HCT116 (cell line): ENCODE measurements at regions not wholly inside any gene's neighbourhood (a gene's known extent, or its start where the extent isn't known, plus 50 kb on each side); places are given as distances from the start of the nearest gene placed in this dataset.

ENCODE experiments used
- ATAC-seq: fragments of 200-7000 bp; cut with Tn5 transposase; 2 replicates; pipeline ENCODE4 v1.9.1; 2020; ENCODE audit warnings: mild to moderate bottlenecking, moderate library complexity
- BruUV-seq: library from RNA; stranded (reverse); fragments of 400-500 nt; replicated peaks from 2 replicates; lab custom pipeline; 2021; lab: Mats Ljungman, UMichigan
- CTCF ChIA-PET: fragments of 300-600 bp; sonication (Branson Sonifier 250); formaldehyde crosslinking; loops from one replicate; lab custom pipeline; 2021; ENCODE audit warnings: antibody characterized with exemption; lab: Charles Lee
- POLR2A ChIA-PET: fragments of 300-600, 350-600 bp; sonication (Branson Sonifier 250); formaldehyde crosslinking; loops from one replicate; lab custom pipeline; 2021; ENCODE audit warnings: antibody characterized with exemption; lab: Charles Lee
- RAD21 ChIA-PET, 2 experiments: fragments of 300-600 bp; sonication (Branson Sonifier 250); formaldehyde crosslinking; loops; one replicate each; lab custom pipeline; 2023; ENCODE audit warnings: low total read pairs in 2 of 2; ENCODE audit not compliant: uncharacterized antibody in 2 of 2, unreplicated experiment in 2 of 2, low non-redundant PET in 1 of 2; lab: Charles Lee
- DNase-seq: peaks from one replicate; pipeline ENCODE4 v3.0.0-alpha.2; 2010; ENCODE audit warnings: low read depth, low spot score
- H2AFZ ChIP-seq: fragments of 200-600 bp; shearing (Covaris generic), sonication (generic); 2 replicates; pipeline ENCODE4 v1.6.1; 2017; ENCODE audit warnings: low read depth, mixed run types, mixed read lengths, antibody characterized with exemption, low read length; ENCODE audit not compliant: poor library complexity, severe bottlenecking
- H3K27ac ChIP-seq: 2 replicates; pipeline ENCODE4 v1.5.1; 2012; ENCODE audit warnings: low read depth, low read length
- H3K27me3 ChIP-seq: fragments of 200-600 bp; sonication (generic); 2 replicates; pipeline ENCODE4 v1.6.1; 2016; ENCODE audit warnings: mixed run types, low read length, mixed read lengths; ENCODE audit not compliant: insufficient read depth
- H3K36me3 ChIP-seq, 2 experiments: fragments of 200-500 bp in 1 of 2; fragments of 200-600 bp in 1 of 2; sonication (Bioruptor generic) in 1 of 2; sonication (generic) in 1 of 2; 2 replicates each; pipeline versions ENCODE4 v1.5.1 to v1.6.1; 2014 to 2016; ENCODE audit warnings: low read length in 2 of 2, inconsistent platforms in 1 of 2, mixed read lengths in 1 of 2, mixed run types in 1 of 2; ENCODE audit not compliant: insufficient read depth in 2 of 2, control insufficient read depth in 1 of 2
- H3K4me1 ChIP-seq, 2 experiments: fragments of 200-600 bp in 1 of 2; sonication (generic) in 1 of 2; 2 replicates each; pipeline versions ENCODE4 v1.5.1 to v1.6.1; 2012 to 2017; ENCODE audit warnings: low read length in 2 of 2, inconsistent platforms in 1 of 2, mild to moderate bottlenecking in 1 of 2, mixed read lengths in 1 of 2, mixed run types in 1 of 2, moderate library complexity in 1 of 2; ENCODE audit not compliant: insufficient read depth in 2 of 2, control insufficient read depth in 1 of 2
- H3K4me2 ChIP-seq: fragments of 200-600 bp; sonication (generic); 2 replicates; pipeline ENCODE4 v1.6.1; 2017; ENCODE audit warnings: mixed run types, low read length, mixed read lengths
- H3K4me3 ChIP-seq, 2 experiments: fragments of 200-600 bp in 1 of 2; sonication (generic) in 1 of 2; replicated peaks in 1 of 2; 2 replicates each; pipeline ENCODE4 v1.5.1; 2011 to 2016; ENCODE audit warnings: low read length in 2 of 2, control low read depth in 1 of 2, low read depth in 1 of 2, mild to moderate bottlenecking in 1 of 2, mixed read lengths in 1 of 2, mixed run types in 1 of 2
- H3K79me2 ChIP-seq: fragments of 200-600 bp; sonication (generic); 2 replicates; pipeline ENCODE4 v1.6.1; 2017; ENCODE audit warnings: mild to moderate bottlenecking, mixed run types, low read length, moderate library complexity, mixed read lengths; ENCODE audit not compliant: insufficient read depth
- H3K9ac ChIP-seq: fragments of 200-600 bp; sonication (generic); 2 replicates; pipeline ENCODE4 v1.6.1; 2016; ENCODE audit warnings: low read length, mixed read lengths
- H3K9me2 ChIP-seq: fragments of 200-600 bp; sonication (generic), shearing (Covaris generic); 2 replicates; pipeline ENCODE4 v1.6.1; 2017; ENCODE audit warnings: mixed run types, mild to moderate bottlenecking, moderate library complexity; ENCODE audit not compliant: insufficient read depth
- H3K9me3 ChIP-seq, 2 experiments: fragments of 200-500 bp in 1 of 2; fragments of 200-600 bp in 1 of 2; sonication (Bioruptor generic) in 1 of 2; sonication (generic) in 1 of 2; 2 replicates each; pipeline ENCODE4 v1.6.1; 2014 to 2017; ENCODE audit warnings: low read length in 2 of 2, mixed read lengths in 2 of 2, inconsistent platforms in 1 of 2, low read depth in 1 of 2, mild to moderate bottlenecking in 1 of 2, mixed run types in 1 of 2, moderate library complexity in 1 of 2; ENCODE audit not compliant: control insufficient read depth in 1 of 2, insufficient read depth in 1 of 2
- H4K20me1 ChIP-seq: fragments of 200-600 bp; sonication (generic), shearing (Covaris generic); 2 replicates; pipeline ENCODE4 v1.6.1; 2017; ENCODE audit warnings: mixed run types, mild to moderate bottlenecking, moderate library complexity; ENCODE audit not compliant: insufficient read depth
- CBX3 ChIP-seq: IDR thresholded peaks from 2 replicates; pipeline ENCODE4 v1.6.1; 2012; ENCODE audit warnings: low read depth
- CEBPB ChIP-seq: IDR thresholded peaks from 2 replicates; pipeline ENCODE4 v1.6.1; 2012; ENCODE audit warnings: low read depth
- EGR1 ChIP-seq: IDR thresholded peaks from 2 replicates; pipeline ENCODE4 v1.6.1; 2012; ENCODE audit warnings: low read depth
- POLR2A ChIP-seq: IDR thresholded peaks from 2 replicates; pipeline ENCODE4 v1.7.0; 2011; ENCODE audit warnings: borderline replicate concordance; ENCODE audit not compliant: insufficient read depth, insufficient read length; ENCODE audit errors: extremely low read depth
- RAD21 ChIP-seq: IDR thresholded peaks from 2 replicates; pipeline ENCODE4 v1.6.1; 2012; ENCODE audit warnings: low read depth, mild to moderate bottlenecking
- SRF ChIP-seq: IDR thresholded peaks from 2 replicates; pipeline ENCODE4 v1.6.1; 2012; ENCODE audit warnings: low read depth
- intact Hi-C: fragments of 100-400 bp; cut with micrococcal nuclease; formaldehyde crosslinking; loops from 2 replicates; pipeline ENCODE4 v1.10.0; 2022
- TF ChIP-seq, protein P1 (sequence below): IDR thresholded peaks from 2 replicates; pipeline ENCODE4 v1.6.1; 2011; ENCODE audit warnings: mild to moderate bottlenecking, low read length, moderate library complexity; ENCODE audit not compliant: insufficient replicate concordance; ENCODE audit errors: extremely low read depth

DNA sequence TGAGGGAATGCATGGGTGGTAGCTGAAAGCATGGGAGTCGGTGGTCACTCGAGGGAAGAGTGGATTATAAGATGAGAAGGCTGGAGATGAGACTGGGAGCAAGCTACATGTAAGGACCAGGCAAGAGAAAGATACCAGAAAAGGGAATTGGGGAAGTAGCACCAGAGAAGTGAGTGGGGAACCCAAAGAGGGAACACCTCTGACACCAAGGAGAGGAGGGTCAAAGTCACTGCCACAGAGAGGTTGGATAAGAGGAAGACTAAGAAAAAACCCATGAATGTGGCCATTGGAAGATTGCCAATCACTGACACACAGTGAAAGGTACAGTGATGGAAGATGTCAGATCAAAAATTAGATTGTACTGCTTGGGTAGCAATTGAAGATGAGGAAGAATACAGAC, 473.9 kb downstream of the BCL11A start:
- Histone ChIP-seq H4K20me1 (no peaks in the 10 kb centered on the region), H3K79me2 (no peaks in the 10 kb centered on the region)
- BruUV-seq = no TSS peak
- intact Hi-C loops = no loop called here
- no peak for TF ChIP-seq RAD21
- no peak for TF ChIP-seq EGR1
- TF ChIP-seq CEBPB = no peak
- no peak for TF ChIP-seq CBX3
- no peak for TF ChIP-seq POLR2A
- no peak for TF ChIP-seq SRF
- TF ChIP-seq, all 23 proteins: peak for 0
- Histone ChIP-seq H3K27me3 (no peaks in the 10 kb centered on the region), H3K9ac (no peak overlapping the region), H2AFZ (no peak overlapping the region), H3K4me3 (no peak overlapping the region), H3K27ac (no peak overlapping the region), H3K36me3 (no peaks in the 10 kb centered on the region), H3K9me3 (no peaks in the 10 kb centered on the region), H3K4me1 (no peaks in the 10 kb centered on the region), H3K9me2 (no peaks in the 10 kb centered on the region), H3K4me2 (no peak overlapping the region)
- RAD21 ChIA-PET = no interaction called here
- POLR2A ChIA-PET = no interaction called here
- DNase-seq (no peak), ATAC-seq (no peak)
- CTCF ChIA-PET = no interaction called here

DNA sequence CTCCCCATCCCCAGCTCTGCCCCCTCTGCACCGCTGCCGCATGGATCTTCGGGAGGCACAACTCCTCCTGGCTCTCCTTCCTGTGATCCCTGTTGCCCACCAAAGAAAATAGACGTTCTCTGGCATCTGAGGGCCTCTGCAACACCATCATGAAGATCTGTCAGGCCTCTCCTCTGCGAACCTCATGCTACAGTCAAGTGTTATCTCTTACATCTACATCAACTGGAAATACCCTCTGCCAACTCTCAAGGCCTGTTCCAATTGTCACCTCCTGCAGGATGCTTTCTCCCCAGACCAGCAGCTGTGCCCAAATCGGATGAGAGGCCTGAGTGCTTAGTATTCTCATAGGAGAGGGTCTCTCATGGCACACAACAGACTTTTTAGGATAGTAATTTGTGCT, 478.4 kb downstream of the BCL11A start:
- no peak overlapping the region for H3K27ac ChIP-seq
- H3K27me3 ChIP-seq = 0 out of 2 replicates have a peak, but pooled peaks cover 8% of the 10 kb centered on the region
- ATAC-seq (no peak), DNase-seq (no peak)
- no peaks in the 10 kb centered on the region for H3K9me2 ChIP-seq
- H4K20me1 ChIP-seq = no peaks in the 10 kb centered on the region
- CTCF ChIA-PET = no interaction called here
- H2AFZ ChIP-seq = no peak overlapping the region
- no peaks in the 10 kb centered on the region for H3K9me3 ChIP-seq
- intact Hi-C loops = no loop called here
- H3K36me3 ChIP-seq = no peaks in the 10 kb centered on the region
- RAD21 ChIA-PET = no interaction called here
- H3K4me3 ChIP-seq = no peak overlapping the region
- H3K4me1 ChIP-seq = no peaks in the 10 kb centered on the region
- H3K4me2 ChIP-seq = no peak overlapping the region
- POLR2A ChIA-PET = no interaction called here
- TF ChIP-seq EGR1 (no peak), RAD21 (no peak)
- TF ChIP-seq, protein P1, sequence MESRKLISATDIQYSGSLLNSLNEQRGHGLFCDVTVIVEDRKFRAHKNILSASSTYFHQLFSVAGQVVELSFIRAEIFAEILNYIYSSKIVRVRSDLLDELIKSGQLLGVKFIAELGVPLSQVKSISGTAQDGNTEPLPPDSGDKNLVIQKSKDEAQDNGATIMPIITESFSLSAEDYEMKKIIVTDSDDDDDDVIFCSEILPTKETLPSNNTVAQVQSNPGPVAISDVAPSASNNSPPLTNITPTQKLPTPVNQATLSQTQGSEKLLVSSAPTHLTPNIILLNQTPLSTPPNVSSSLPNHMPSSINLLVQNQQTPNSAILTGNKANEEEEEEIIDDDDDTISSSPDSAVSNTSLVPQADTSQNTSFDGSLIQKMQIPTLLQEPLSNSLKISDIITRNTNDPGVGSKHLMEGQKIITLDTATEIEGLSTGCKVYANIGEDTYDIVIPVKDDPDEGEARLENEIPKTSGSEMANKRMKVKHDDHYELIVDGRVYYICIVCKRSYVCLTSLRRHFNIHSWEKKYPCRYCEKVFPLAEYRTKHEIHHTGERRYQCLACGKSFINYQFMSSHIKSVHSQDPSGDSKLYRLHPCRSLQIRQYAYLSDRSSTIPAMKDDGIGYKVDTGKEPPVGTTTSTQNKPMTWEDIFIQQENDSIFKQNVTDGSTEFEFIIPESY = no peak
- BruUV-seq = no TSS peak
- no peaks in the 10 kb centered on the region for H3K79me2 ChIP-seq
- no peak overlapping the region for H3K9ac ChIP-seq
